GM12873 (cell line): ENCODE measurements at regions not wholly inside any gene's neighbourhood (a gene's known extent, or its start where the extent isn't known, plus 50 kb on each side); places are given as distances from the start of the nearest gene placed in this dataset.

ENCODE experiments used
- TF ChIP-seq, protein P1 (sequence below): IDR thresholded peaks from 2 replicates; pipeline ENCODE4 v1.5.1; 2012; ENCODE audit warnings: low read depth, mild to moderate bottlenecking, moderate library complexity, low read length, control low read depth; ENCODE audit not compliant: insufficient read depth; ENCODE audit errors: missing control alignments

DNA sequence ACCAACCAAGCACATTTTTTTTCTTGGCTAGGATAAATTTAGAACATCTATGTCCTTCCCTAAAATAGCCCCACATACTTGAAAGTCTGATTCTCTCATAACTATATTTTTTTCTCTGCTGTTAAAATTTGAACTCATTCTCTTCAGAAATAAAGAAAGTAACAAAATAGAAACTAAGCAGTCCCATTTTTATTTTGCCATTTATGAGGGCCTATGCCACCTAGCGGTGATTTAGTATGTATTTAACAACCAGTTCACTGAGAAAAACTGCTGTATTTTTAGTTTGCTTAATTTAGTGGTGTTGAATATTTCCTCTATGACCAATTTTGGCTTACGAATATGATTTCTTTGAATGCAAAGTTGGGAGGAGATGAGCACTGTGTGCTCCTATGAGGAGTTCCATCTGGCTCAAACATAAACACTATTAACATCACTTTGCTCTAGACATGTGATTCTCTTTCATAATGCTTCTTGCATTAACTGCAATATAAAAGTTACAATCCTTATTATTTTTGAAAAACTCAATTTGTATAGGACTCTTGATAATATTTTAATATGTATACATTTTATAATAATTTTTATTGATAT lies 116.6 kb downstream of the SYT15B start:
- TF ChIP-seq, protein P1, sequence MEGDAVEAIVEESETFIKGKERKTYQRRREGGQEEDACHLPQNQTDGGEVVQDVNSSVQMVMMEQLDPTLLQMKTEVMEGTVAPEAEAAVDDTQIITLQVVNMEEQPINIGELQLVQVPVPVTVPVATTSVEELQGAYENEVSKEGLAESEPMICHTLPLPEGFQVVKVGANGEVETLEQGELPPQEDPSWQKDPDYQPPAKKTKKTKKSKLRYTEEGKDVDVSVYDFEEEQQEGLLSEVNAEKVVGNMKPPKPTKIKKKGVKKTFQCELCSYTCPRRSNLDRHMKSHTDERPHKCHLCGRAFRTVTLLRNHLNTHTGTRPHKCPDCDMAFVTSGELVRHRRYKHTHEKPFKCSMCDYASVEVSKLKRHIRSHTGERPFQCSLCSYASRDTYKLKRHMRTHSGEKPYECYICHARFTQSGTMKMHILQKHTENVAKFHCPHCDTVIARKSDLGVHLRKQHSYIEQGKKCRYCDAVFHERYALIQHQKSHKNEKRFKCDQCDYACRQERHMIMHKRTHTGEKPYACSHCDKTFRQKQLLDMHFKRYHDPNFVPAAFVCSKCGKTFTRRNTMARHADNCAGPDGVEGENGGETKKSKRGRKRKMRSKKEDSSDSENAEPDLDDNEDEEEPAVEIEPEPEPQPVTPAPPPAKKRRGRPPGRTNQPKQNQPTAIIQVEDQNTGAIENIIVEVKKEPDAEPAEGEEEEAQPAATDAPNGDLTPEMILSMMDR = peak; percentile 20
